HCT116 (cell line): ENCODE measurements at regions not wholly inside any gene's neighbourhood (a gene's known extent, or its start where the extent isn't known, plus 50 kb on each side); places are given as distances from the start of the nearest gene placed in this dataset.

Source experiments
- EGR1 ChIP-seq: IDR thresholded peaks from 2 replicates; pipeline ENCODE4 v1.6.1; 2012; ENCODE audit warnings: low read depth
- EZH2 ChIP-seq: fragments of 200-600 bp; sonication (generic); IDR thresholded peaks from 2 replicates; pipeline ENCODE4 v1.6.1; 2017; ENCODE audit warnings: antibody characterized with exemption, mixed run types
- RAD21 ChIP-seq: IDR thresholded peaks from 2 replicates; pipeline ENCODE4 v1.6.1; 2012; ENCODE audit warnings: low read depth, mild to moderate bottlenecking

DNA sequence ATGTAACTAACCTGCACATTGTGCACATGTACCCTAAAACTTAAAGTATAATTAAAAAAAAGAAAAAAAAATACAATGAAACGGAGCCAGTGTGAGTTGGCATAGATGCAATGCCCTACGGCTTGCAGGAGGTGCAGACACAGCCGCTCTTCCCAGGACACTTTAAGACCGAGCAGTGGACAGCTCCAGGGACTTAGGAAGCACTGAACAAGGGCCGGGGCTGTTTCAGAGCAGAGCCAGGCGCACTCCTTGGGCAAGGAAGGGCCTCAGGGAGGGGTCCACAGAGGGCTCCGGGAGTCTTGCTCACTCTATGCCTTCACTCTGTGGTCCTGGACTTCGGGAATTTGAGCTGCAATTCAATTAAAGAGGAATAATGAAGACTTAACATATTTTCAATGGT lies 355.3 kb downstream of the TCERG1L start:
- no peak for TF ChIP-seq EZH2
- TF ChIP-seq RAD21 = no peak
- no peak for TF ChIP-seq EGR1
